Upper lobe of left lung (tissue), 4 donors: ENCODE measurements at regions not wholly inside any gene's neighbourhood (a gene's known extent, or its start where the extent isn't known, plus 50 kb on each side); places are given as distances from the start of the nearest gene placed in this dataset.

Experiments
- CTCF ChIP-seq, 6 experiments: fragments of 450-650 bp in 4 of 6; fragments of 200-600 bp in 2 of 6; sonication (generic) in 2 of 6; IDR thresholded peaks; one replicate each; pipeline ENCODE4 v1.5.1; 2016 to 2019; ENCODE audit warnings: antibody characterized with exemption in 6 of 6
- POLR2A ChIP-seq, 4 donors: fragments of 450-650 bp; IDR thresholded peaks; one replicate each; pipeline ENCODE4 v1.5.1; 2016 to 2017; ENCODE audit warnings: antibody characterized with exemption in 4 of 4, mild to moderate bottlenecking in 2 of 4

- TF ChIP-seq CTCF (IDR thresholded peaks at IDR 0.05), result no peak
- no peak for TF ChIP-seq POLR2A (IDR thresholded peaks at IDR 0.05)
Observed at GRCh38 chr3:80806673-80807072, 954.8 kb downstream of the GBE1 start.
